OCI-LY1 (cell line): ENCODE measurements at regions not wholly inside any gene's neighbourhood (a gene's known extent, or its start where the extent isn't known, plus 50 kb on each side); places are given as distances from the start of the nearest gene placed in this dataset.
"Not testable (repeated sequence)": the region's sequence is repeated elsewhere in the genome, so short reads cannot be mapped to it uniquely, and the experiment has no call there.

Source experiments
- H2AFZ ChIP-seq: fragments of 200-600 bp; sonication (generic), shearing (Covaris generic); 2 replicates; pipeline ENCODE4 v1.6.0; 2014; ENCODE audit warnings: antibody characterized with exemption, mild to moderate bottlenecking, low read length
- H3F3A ChIP-seq: fragments of 200-600 bp; sonication (generic), shearing (Covaris generic); 2 replicates; pipeline ENCODE4 v1.6.0; 2014; ENCODE audit warnings: mild to moderate bottlenecking, antibody characterized with exemption, low read length, moderate library complexity; ENCODE audit not compliant: insufficient read depth
- H3K27ac ChIP-seq: fragments of 200-600 bp; sonication (generic); 2 replicates; pipeline ENCODE4 v1.5.1; 2014; ENCODE audit warnings: low read length, mixed run types, mild to moderate bottlenecking, low read depth; ENCODE audit not compliant: poor library complexity, severe bottlenecking
- H3K27me3 ChIP-seq: fragments of 200-600 bp; sonication (generic); 2 replicates; pipeline ENCODE4 v1.6.0; 2014; ENCODE audit warnings: antibody characterized with exemption, mild to moderate bottlenecking, low read length, moderate library complexity; ENCODE audit not compliant: insufficient read depth
- H3K36me3 ChIP-seq: fragments of 200-600 bp; sonication (generic); 2 replicates; pipeline ENCODE4 v1.6.1; 2014; ENCODE audit warnings: mild to moderate bottlenecking, antibody characterized with exemption, low read length, moderate library complexity, mixed read lengths; ENCODE audit not compliant: insufficient read depth
- H3K4me1 ChIP-seq: fragments of 200-600 bp; sonication (generic); 2 replicates; pipeline ENCODE4 v1.5.1; 2014; ENCODE audit warnings: mild to moderate bottlenecking, low read length, moderate library complexity; ENCODE audit not compliant: insufficient read depth, severe bottlenecking
- H3K4me2 ChIP-seq: fragments of 200-600 bp; sonication (generic), shearing (Covaris generic); 2 replicates; pipeline ENCODE4 v1.6.1; 2014; ENCODE audit warnings: low read length
- H3K4me3 ChIP-seq: fragments of 200-600 bp; sonication (generic); 2 replicates; pipeline ENCODE4 v1.5.1; 2014; ENCODE audit warnings: low read length, low read depth, mild to moderate bottlenecking, mixed read lengths; ENCODE audit not compliant: poor library complexity, severe bottlenecking
- H3K79me2 ChIP-seq: fragments of 200-600 bp; shearing (Covaris generic); 2 replicates; pipeline ENCODE4 v1.6.1; 2016; ENCODE audit warnings: mixed run types, low read length, mixed read lengths; ENCODE audit not compliant: insufficient read depth
- H3K9ac ChIP-seq: fragments of 200-600 bp; sonication (generic), shearing (Covaris generic); 2 replicates; pipeline ENCODE4 v1.6.1; 2014; ENCODE audit warnings: mild to moderate bottlenecking, low read length, mixed read lengths
- H3K9me2 ChIP-seq: fragments of 200-600 bp; sonication (generic), shearing (Covaris generic); 2 replicates; pipeline ENCODE4 v1.6.1; 2014; ENCODE audit warnings: low read depth, mild to moderate bottlenecking, low read length, mixed read lengths
- H3K9me3 ChIP-seq: fragments of 200-600 bp; shearing (Covaris generic); 2 replicates; pipeline ENCODE4 v1.6.1; 2014; ENCODE audit warnings: low read length, mixed read lengths
- H4K20me1 ChIP-seq: fragments of 200-600 bp; sonication (generic), shearing (Covaris generic); 2 replicates; pipeline ENCODE4 v1.6.0; 2016; ENCODE audit warnings: mild to moderate bottlenecking, low read length; ENCODE audit not compliant: insufficient read depth
- CTCF ChIP-seq: fragments of 200-600 bp; sonication (generic), shearing (Covaris generic); IDR thresholded peaks from 2 replicates; pipeline ENCODE4 v1.5.1; 2017; ENCODE audit warnings: mild to moderate bottlenecking, antibody characterized with exemption, low read length, moderate library complexity, mixed read lengths
- EZH2 ChIP-seq: fragments of 200-600 bp; sonication (generic), shearing (Covaris generic); IDR thresholded peaks from 2 replicates; pipeline ENCODE4 v1.8.0; 2017; ENCODE audit warnings: borderline replicate concordance, mixed run types, mild to moderate bottlenecking, antibody characterized with exemption, low read length, moderate library complexity, mixed read lengths

- no peak overlapping the region for H2AFZ ChIP-seq
- TF ChIP-seq EZH2, result no peak
- TF ChIP-seq CTCF, result no peak
- H3K79me2 ChIP-seq, result no peaks in the 10 kb centered on the region
- H3F3A ChIP-seq, result no peaks in the 10 kb centered on the region
- no peaks in the 10 kb centered on the region for H3K4me1 ChIP-seq
- H3K9ac ChIP-seq, result no peak overlapping the region
- no peaks in the 10 kb centered on the region for H4K20me1 ChIP-seq
- no peaks in the 10 kb centered on the region for H3K9me2 ChIP-seq
- no peak overlapping the region for H3K4me3 ChIP-seq
- no peaks in the 10 kb centered on the region for H3K9me3 ChIP-seq
- no peak overlapping the region for H3K4me2 ChIP-seq
- H3K27ac ChIP-seq, result no peak overlapping the region
- no peaks in the 10 kb centered on the region for H3K36me3 ChIP-seq
- H3K27me3 ChIP-seq, result no peaks in the 10 kb centered on the region
These were observed 114.1 kb downstream of the GXYLT1 start for GRCh38 chr12:42030588-42030987.

GRCh38 chr12:42027546-42027945, 117.1 kb downstream of the GXYLT1 start:
- Histone ChIP-seq H3K9ac (no peak overlapping the region), H3K36me3 (no peaks in the 10 kb centered on the region), H3K27me3 (no peaks in the 10 kb centered on the region), H2AFZ (no peak overlapping the region), H3K9me3 (no peaks in the 10 kb centered on the region), H3K27ac (no peak overlapping the region), H4K20me1 (no peaks in the 10 kb centered on the region), H3K9me2 (no peaks in the 10 kb centered on the region), H3K79me2 (no peaks in the 10 kb centered on the region), H3K4me3 (no peak overlapping the region), H3F3A (no peaks in the 10 kb centered on the region), H3K4me2 (no peak overlapping the region), H3K4me1 (peaks cover 7% of the 10 kb centered on the region)
- TF ChIP-seq EZH2 (no peak), CTCF (no peak)

GRCh38 chr12:42024495-42024830, 120.2 kb downstream of the GXYLT1 start:
- H3K36me3 ChIP-seq, result no peaks in the 10 kb centered on the region
- H3K27me3 ChIP-seq, result no peaks in the 10 kb centered on the region
- H3K4me1 ChIP-seq, result peaks cover 7% of the 10 kb centered on the region
- H3K79me2 ChIP-seq, result no peaks in the 10 kb centered on the region
- no peak for TF ChIP-seq EZH2
- H3K27ac ChIP-seq, result no peak overlapping the region
- no peak overlapping the region for H3K9ac ChIP-seq
- H3K9me2 ChIP-seq, result no peaks in the 10 kb centered on the region
- H3K9me3 ChIP-seq, result no peaks in the 10 kb centered on the region
- H3F3A ChIP-seq, result no peaks in the 10 kb centered on the region
- peak overlapping the region; percentile 70 for H3K4me2 ChIP-seq
- no peak overlapping the region for H3K4me3 ChIP-seq
- H2AFZ ChIP-seq, result no peak overlapping the region
- H4K20me1 ChIP-seq, result no peaks in the 10 kb centered on the region

- peak overlapping the region; percentile 38; the same call in 1 of the 2 replicates for H3K9ac ChIP-seq
- peak overlapping the region; percentile 70 for H3K4me2 ChIP-seq
- TF ChIP-seq CTCF (peak; percentile 97), EZH2 (no peak)
These were observed 120.8 kb downstream of the GXYLT1 start for GRCh38 chr12:42023733-42024494.

GRCh38 chr12:42021937-42022336, 122.7 kb downstream of the GXYLT1 start:
- not testable (repeated sequence) for H3K27me3 ChIP-seq, H3F3A ChIP-seq, H3K79me2 ChIP-seq, H2AFZ ChIP-seq, H3K27ac ChIP-seq, H3K4me2 ChIP-seq, H3K4me3 ChIP-seq, H3K36me3 ChIP-seq, H3K9me3 ChIP-seq, H4K20me1 ChIP-seq, H3K9me2 ChIP-seq, H3K9ac ChIP-seq, H3K4me1 ChIP-seq

More at GRCh38 chr12:42023733-42024494, 120.8 kb downstream of the GXYLT1 start:
- Histone ChIP-seq H3K4me3 (peak overlapping the region; percentile 44), H3K9me3 (no peaks in the 10 kb centered on the region), H3K79me2 (no peaks in the 10 kb centered on the region), H2AFZ (0 out of 2 replicates have a peak overlapping the region, but pooled peaks have one; percentile 20), H4K20me1 (no peaks in the 10 kb centered on the region), H3K27me3 (no peaks in the 10 kb centered on the region), H3K9me2 (no peaks in the 10 kb centered on the region), H3K4me1 (peaks cover 7% of the 10 kb centered on the region), H3K36me3 (no peaks in the 10 kb centered on the region), H3K27ac (no peak overlapping the region), H3F3A (no peaks in the 10 kb centered on the region)
